Right forelimb (tissue), 1 donor: ENCODE measurements at regions not wholly inside any gene's neighbourhood (a gene's known extent, or its start where the extent isn't known, plus 50 kb on each side); places are given as distances from the start of the nearest gene placed in this dataset.
"Not testable (repeated sequence)": the region's sequence is repeated elsewhere in the genome, so short reads cannot be mapped to it uniquely, and the experiment has no call there.

ENCODE experiments used
- DNase-seq: peaks from one replicate; pipeline ENCODE4 v3.0.0-alpha.2; 2018

DNA sequence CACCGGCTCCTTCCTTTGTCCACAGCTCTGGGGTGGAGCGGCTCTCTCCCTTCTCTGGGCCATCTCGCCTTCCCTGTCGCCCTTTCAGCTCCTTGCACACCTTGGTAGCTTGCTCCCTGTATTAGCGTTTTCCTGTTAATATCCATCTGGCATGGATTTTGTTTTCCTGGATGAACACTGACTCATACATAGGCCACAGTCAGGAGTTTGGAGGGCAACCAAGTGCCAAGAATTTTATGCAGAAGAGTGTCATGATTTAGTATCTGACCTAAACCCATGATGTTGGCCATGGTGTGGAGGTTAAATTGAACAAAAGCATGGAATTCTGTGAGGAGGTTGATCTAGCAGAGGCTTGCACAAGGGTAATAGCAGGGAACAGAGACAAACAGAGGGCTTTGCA lies 180.9 kb downstream of the AIPL1 start:
- no peak for DNase-seq

DNA sequence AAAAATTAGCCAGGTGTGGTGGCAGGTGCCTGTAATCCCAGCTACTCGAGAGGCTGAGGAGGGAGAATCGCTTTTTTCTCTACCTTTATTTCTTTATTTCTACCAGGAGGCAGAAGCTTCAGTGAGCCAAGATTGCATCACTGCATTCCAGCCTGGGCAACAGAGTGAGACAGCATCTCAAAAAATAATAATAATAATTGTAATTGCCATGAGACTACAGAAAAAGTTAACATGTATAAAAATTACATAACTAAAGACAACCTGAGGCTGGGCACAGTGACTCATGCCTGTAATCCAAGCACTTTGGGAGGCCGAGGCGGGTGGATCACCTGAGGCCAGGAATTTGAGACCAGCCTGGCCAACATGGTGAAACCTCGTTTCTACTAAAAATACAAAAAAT lies 181.5 kb downstream of the WSCD1 start:
- not testable (repeated sequence) for DNase-seq

DNA sequence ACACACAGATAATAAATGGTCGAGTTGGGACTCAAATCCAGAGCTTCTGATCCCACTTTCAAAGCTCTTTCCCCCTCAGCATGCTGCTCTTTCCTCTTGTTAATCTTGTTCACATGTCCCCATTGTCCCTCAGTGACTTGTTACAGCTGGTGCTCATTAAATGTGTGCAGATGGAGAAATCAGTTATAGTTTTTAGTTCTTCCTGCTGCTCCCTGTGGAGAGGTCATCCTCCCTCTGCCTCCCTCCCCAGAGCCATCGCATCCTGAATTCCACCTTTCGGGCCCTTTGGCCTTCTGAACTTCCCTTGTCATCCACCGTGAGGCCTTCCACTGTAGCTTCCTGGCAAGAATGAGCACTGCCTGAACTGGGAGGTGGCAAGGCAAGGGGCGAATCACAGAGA lies 179.6 kb downstream of the WSCD1 start:
- no peak for DNase-seq

DNA sequence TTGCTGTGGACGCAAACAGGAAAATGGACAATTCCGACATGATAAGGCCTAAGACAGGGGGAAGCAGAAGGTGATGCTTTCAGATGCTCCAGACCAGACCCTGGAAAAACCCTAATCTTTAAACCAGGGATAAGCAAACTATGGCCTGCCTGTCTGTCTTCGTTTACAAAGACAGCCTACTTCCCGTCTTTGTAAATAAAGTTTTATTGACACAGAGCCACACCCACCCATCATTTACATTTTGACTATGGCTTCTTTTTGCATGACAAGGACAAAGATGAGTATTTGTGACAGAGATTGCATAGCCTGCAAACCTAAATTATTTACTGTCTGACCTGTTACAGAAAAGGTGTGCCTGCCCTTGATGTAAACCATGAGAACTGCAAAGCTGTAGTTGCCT lies 177.9 kb downstream of the WSCD1 start:
- no peak for DNase-seq

DNA sequence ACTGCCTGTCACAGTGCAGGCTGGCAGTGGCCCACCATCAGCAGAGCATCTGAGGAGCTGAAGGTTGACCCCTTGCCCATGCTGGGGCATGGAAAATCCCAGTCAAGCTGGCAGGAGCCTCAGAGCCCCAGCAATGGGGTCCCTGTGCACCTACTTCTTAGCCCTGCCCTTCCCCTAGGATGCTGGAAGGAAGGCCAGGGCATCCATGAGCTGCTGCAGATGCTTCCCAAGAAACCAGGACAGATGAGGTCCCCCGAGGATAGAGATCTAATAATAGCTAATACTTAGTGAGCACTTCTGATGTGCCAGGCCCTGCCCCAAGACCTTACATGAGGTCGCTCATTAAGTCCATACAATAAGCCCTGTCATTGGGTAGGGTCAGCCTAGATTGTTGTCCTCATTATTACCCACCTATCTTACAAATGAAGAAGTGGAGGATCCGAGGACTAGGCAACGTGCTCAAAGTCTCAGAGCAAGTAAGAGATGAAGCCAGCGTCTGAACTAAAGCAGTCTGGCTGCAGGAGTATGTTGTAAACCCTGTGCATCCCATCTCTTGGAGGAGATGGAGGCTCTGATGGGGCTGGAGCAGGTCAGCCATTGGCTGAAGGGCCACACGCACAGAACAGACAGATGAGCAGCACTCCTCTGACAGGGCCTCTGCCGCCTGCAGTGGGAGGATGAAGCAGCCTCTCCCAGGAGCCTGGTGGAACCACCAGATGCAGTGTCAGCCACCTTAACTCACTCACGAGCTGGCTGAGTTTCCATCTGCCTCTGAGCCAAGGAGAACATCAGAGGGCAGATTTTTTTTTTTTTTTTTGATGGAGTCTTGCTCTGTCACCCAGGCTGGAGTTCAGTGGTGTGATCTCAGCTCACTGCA lies 175.4 kb downstream of the WSCD1 start:
- no peak for DNase-seq

DNA sequence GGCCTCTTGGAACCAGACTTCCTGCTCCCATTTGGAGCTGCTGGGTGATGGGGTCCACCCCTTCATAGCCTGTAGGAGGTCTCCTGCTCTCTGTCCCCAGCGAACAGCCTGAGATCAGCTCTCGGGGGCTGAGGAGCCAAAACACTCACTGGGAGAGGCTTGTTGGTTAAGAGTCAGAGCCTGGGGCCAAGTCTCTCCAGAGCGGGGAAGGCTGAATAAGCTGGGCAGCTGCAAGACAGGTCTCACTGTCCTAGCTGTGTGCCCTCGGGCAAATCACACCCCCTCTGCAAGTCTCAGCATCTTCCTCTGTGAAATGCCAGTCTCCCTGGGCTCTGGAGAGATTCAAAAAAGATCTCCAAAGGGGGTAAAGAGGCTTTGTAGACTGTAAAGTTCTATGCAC lies 174.6 kb downstream of the WSCD1 start:
- no peak for DNase-seq

DNA sequence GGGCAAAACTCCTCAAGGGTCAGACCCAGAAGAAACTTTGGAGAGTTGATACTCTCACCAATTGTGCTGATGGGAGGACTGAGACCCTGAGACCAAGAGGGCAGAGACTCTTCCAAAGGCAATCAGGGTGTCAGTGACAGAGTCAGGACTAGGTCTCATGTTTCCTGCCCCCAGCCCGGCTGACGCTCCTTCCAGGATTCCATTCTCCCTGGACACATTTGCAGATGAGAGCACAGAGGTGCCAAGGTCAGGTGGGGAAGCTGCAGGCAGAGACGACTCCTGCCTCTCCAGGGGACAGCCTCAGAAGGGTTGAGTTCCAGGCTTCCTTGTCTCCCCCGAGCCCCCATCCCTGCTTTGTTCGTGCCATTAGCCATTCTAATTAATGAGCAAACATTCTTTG lies 174.1 kb downstream of the WSCD1 start:
- no peak for DNase-seq

DNA sequence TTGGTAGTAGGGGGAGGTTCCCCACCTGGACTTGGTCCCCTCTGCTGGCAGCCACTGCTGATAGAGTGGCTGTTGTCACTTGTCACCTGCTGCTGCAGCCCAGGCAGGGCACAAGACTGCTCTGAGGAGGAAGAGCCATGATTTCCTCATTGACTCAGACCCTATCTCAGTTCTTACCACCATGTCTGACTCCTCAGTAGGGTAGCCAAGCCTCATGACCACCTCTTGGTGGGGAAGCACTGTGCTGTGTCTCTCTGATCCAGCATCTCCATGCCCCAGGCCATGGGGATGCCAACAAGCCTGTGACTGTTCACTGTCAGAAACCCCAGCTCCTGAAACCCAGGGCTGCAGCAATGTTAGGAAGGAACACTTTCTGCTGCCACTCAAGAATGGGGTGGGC lies 173.0 kb downstream of the WSCD1 start:
- no peak for DNase-seq

DNA sequence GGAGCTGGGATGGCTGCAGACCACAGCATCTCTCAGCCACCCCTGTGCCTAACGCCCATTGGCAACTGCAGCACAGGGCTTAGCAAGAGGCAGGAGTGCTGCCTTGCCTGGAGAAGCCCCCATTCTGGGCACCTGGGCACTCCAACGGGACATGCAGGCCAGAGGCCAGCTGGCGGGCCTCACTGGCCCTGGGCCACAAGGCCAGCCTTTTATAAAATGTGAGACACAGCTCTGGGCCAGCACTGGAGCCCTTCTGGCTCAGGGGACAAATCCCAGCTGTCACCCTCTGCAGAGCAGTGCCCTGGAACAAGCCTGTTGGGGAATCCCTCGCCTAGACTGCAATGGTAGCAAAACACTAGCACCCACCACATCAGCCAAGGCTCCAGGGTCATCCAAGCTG lies 171.8 kb downstream of the WSCD1 start:
- no peak for DNase-seq

DNA sequence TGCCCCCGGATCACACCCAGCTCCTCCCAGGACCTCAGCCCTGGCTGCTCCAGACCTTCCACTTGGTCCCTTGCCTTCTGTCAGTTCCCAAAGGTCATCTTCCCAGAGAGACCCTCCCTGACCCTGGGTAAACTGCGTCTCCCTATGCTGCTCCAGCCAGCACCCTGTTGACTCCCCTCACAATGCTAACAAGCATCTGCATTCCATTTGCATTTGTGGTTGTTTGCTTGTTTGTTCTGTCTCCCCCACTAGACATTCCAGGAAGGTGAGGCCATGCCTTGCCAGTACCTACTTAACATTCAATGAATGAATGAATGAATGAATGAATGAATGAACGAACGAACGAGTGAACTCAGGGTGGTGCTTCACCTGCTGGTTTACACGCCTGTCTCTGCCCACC lies 171.2 kb downstream of the WSCD1 start:
- DNase-seq: no peak

DNA sequence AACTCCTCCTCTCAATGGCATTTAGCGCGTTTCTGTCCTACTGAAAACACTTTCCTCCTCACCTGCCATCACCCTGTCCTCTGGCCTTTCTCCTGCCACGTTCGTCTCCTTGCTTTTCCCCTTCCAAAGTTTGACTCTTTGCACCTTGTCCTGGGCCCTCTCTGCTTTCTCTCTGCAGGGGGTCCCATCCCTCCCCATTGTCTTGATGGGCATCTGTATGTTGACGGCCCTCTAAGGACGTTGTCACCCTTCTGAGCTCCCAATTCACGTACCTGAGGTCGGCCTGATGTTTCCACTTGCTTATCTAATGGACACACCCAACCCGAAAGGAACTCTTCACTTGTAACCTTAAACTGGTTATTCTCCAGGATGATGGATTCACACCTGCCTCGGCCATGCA lies 170.4 kb downstream of the WSCD1 start:
- no peak for DNase-seq

DNA sequence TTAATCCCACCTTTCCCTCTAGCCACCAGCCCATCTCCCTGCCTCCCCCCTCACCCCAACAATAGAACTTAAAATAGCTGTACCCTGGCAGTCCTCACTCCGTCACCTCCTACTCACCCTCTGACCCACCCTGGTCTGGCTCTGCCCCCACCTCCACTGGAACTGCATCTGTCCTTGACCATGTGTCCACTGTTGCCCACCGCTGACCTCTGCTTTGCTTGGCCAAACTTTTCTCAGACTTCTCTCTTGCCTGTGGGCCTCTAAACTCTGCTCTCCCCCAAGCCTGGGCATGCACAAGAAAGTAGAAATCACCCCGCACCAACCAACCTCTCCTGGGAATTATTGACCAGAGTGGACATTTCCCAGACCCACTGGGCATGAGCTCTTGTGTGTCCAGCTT lies 169.8 kb downstream of the WSCD1 start:
- no peak for DNase-seq

DNA sequence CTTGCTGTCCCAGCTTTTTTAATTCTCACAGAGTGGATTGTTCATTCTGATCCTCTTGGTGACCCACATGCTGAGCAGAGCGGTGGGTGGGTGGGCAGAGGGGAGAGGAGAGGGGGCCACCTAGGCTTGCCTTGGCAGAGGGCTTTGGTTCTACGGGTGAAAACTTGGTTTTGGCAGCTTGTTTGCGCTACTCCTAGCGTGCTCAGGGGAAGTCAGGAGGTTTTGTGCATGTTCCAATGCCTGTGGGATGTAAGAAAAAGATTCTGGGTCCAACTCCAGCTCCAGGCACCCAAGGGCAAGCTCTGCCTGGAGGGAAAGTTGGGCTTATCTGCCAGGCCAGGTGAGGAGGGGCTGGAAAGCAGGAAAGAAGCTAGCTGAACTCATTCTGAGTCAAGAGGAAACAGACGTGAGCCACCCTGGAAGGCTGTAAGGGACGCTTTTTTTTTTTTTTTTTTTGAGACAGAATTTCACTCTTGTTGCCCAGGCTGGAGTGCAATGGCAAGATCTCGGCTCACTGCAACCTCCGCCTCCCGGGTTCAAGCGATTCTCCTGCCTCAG lies 169.1 kb downstream of the WSCD1 start:
- DNase-seq: no peak

DNA sequence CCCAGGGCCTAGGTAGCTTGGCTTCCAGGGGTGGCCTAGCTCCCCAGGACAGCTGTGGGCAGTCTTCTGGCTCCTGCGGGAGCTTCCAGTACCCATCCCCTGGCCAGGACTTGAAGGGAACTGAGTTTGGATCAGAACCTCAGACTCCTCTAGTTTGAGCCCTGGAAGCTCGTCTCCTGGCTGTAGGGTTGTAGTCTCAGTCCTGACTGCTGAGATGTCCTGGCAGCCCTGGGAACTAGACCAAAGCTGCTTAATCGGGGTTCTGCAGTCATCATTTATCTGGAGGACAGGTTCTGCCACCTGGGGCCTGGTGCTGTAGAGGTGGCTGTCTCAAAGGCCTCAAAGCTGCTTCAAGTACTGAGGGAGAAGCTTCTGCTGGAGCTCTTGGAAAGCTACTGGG lies 163.7 kb downstream of the WSCD1 start:
- no peak for DNase-seq

DNA sequence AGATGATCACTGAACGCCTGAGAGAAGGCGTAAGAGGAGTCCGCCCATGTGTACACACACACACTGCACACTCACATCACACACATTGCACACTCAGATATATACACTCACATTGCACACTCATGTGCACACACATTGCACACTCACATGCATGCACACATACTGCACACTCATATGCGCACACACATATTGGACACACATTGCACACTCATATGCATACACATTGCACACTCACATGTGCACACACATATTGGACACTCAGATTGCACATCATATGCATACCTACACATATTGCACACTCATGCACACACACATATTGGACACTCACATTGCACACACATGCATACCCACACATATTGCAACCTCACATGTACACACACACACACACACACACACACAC lies 163.2 kb downstream of the WSCD1 start:
- DNase-seq: no peak

DNA sequence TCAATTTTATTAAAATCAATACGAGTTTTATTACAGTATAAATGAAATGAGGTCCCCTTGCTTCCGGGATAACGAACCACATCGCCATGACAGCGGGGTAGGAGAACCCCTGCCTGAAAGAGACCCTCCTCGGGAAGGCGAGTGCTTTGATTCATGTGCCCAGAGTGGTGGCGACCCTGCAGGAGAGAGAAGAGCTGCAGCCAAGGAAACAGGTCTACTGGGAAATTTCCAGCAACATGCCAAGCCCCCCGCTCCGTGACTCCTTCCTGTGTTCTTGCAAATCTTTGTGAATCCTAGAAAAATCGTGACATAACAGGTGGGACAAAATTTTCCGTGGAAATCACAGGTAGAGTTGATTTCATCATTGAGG lies 162.5 kb downstream of the WSCD1 start:
- DNase-seq: no peak

DNA sequence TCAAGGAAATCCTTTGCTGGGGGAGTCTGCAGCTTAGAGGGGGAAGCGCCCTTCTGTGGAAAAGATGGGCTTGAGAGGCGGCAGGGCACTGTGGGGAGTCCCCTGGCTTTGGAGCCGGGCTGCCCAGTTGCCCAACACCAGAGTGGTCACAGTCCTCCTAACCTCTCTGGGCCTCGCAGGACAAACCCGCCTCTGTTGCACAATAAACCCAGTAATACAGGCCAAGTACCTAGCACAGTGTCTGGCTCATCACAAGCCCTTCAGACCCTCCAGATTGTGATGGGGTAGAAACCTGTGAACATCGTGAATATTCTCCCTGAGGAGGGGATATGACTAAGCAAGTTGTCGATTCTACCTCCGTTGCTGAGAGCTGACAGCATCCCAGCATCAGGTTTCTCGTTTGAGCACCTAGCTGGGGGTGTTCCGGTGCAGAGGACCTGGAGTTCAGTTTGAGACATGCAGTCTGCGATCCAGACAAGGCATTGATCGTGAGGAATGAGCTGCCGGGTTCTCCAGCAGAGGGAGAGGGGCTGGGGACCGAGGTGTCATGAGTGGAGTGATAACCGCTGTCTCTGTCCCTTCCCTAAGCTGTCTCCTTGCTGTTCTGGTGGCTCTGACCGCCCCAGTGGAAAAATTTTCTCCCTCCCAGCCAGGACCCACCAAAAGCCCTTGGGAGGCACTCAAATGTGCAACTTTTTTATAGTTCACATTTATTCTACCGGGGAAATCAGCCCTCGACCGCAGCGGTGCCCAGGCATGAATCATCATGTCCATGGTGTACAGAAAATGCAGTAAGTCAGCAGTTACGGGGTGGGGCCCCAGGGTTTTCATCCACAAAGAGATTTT lies 161.9 kb downstream of the WSCD1 start:
- DNase-seq: no peak

DNA sequence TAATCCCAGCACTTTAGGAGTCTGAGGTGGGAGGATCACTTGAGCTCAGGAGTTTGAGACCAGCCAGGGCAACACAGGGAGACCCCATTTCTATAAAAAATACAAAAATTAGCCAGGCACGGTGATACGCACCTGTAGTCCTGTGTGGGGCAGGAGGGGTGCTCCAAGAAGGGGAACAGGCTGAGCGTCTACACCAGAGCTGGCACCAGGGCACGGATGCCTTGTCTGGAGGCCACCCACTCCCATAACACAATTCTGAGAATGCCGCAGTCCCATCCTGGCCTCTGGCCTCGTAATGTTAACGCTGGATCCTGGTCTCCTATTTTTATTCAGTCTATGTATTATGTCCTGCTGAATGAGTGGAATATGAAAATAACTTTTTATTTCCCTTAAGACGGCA lies 161.3 kb downstream of the WSCD1 start:
- no peak for DNase-seq

DNA sequence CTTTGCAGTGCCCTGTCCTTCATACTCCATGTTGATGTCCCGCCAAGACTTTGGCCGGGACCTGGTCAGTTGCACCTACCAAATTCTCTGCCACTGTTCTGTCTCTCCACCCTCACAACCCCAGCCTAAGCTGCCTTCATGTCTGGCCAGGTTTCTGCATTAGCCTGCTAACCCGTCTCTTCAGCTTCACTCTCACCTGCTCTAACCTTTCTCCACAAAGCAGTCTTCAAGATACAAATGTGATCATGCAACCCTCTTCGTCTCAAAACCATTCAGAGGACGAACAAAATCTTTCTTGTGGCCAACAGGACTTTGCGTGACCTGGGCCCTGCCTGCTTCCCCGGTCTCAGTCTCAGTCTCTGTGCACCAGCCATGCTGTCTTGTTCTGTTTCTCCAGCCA lies 148.2 kb downstream of the WSCD1 start:
- DNase-seq: no peak

DNA sequence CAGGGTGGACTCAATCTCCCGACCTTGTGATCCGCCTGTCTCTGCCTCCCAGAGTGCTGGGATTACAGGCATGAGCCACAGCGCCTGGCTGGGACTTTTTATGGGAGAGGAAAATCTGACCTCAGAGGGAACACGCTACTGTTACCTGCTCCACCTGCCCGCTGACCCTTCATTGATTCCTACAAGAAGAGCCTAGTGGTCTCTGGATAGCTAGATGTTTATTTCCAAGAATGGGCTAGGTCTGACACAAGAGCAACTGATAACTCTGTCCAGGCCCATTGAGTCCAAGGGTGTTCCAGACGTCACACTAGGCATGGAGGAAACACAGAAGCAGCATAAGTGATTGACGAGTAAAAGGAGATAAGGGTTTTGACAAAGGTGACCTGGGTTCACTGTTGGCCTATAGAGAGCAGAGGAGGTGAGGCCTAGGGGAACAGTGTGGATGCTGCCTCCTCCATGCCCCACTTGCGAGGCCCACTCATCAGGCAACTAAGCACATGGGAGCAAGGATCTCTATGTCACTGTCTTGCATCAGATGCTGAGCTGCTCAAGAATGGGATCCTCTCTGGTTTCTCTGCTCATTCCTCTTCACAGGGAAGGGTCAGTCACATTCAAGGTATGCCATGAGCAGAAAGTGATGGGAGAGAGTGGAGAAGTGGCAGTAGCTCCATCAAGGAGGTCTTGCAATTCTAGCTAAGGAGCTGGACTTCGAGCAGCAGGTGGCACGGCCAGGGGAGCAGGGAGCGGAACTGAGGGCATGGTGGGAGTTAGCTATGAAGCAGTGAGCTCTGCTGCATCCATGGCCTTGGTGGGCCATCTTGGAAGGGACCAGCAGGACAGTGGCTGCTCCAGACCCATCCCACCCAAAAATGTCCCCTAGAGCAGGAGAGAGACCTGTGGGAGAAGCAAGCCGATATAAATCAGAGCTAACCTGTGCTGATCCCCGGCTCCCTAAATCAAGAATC lies 145.2 kb downstream of the WSCD1 start:
- DNase-seq: no peak

DNA sequence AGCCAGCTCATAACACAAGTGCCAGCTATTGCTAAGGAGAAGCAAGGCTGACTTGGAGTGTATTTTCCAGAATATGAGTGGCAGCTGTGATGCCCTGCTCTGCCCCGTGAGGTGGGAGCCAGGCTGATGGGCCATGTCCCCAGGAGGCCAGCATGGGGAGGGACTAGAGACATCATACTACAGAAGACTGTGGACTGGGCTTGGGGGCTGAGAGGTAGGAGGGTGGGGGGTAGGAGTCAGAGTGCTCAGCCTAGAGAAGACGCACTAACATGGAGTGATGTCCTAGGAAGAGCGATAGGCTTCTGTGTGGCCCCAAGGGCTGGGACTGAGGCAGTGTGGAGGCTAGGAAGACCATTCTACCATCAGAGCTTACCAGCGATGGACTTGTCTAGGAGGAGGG lies 143.7 kb downstream of the WSCD1 start:
- DNase-seq: no peak

DNA sequence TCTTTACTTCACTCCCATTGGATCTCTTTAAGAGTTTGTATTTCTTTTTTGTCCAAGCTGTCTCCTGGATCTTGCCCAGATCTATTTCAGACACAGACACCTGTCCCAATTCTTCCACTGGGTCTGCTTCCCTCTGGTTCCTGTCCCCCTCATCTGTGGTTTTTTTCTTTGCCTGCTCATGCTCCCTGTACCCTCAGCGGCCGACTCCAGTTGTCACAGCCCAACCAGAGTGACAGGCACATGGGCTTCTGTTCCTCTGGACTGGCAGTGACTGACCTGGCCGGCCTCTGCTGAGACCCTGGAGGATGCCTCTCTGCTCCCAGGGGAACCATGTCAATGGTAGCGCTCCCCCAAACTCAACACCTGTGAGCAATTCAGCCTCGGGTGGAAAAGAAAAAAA lies 142.6 kb downstream of the WSCD1 start:
- no peak for DNase-seq

DNA sequence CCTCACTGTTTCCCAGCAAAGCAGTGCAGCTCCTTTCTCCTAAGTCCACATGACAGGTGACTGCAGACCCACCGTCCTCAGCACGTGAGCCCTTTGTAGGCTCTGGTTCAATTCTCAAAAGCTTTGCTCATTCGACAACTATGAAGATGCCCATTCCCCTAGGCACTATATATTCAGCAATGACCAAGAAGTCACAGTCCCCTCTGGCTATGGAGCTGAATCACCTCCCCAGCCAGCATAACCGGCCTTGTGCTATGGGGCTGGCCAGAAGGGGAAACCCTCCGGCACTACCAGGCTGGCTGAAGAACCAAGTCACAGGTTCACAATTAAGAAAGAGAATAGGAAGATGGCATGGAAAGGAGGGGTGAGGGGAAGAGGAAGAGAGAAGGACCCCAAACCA lies 139.7 kb downstream of the WSCD1 start:
- DNase-seq: no peak
